Ramos (cell line): ENCODE measurements at regions not wholly inside any gene's neighbourhood (a gene's known extent, or its start where the extent isn't known, plus 50 kb on each side); places are given as distances from the start of the nearest gene placed in this dataset.

ENCODE experiments used
- in situ Hi-C: fragments of 300-500 bp; cut with MboI; formaldehyde crosslinking; loops from one replicate; pipeline ENCODE4 v1.14.3; 2022; ENCODE audit warnings: low sequenced_read_pairs; ENCODE audit not compliant: unreplicated experiment

DNA sequence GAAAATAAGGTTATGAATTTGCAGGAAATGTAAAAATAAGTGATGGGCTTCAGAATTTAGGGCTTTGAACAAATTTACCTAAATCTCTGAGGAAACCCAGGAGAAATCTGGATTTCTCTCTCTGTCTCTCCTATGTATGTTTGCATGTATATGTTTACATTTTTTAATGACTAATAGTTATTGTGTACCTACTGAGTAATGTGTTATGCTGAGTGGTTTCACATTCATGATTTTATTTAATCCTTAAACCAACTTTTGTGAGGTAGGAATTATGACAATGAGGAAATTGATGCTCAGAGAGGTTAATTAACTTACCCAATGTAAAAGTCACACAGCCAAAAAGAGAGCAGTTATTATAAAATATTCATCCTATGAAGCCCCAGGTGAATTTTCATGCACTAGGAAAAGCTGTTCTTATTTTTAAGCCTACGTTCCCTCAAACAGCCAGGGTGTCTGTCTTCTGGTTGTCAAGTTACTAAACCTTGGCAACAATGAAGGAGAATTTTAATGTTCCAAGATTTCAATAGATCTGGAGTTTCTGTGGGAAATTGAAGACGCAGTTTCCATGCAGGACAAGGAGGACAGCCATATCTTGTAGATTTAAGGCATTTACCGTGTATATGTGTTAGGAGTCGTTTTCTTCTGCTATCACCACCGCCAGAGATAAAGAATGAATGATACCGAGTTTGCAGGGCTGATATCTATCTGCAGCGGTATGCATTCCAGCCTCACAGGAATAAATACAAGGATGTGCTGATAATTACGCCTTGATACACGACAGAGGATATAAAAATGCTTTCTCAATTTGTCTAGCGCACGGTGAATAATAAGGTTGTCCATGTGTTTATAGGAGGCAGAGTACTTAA, 484.8 kb downstream of the ZSWIM6 start:
- in situ Hi-C loops: no loop called here

DNA sequence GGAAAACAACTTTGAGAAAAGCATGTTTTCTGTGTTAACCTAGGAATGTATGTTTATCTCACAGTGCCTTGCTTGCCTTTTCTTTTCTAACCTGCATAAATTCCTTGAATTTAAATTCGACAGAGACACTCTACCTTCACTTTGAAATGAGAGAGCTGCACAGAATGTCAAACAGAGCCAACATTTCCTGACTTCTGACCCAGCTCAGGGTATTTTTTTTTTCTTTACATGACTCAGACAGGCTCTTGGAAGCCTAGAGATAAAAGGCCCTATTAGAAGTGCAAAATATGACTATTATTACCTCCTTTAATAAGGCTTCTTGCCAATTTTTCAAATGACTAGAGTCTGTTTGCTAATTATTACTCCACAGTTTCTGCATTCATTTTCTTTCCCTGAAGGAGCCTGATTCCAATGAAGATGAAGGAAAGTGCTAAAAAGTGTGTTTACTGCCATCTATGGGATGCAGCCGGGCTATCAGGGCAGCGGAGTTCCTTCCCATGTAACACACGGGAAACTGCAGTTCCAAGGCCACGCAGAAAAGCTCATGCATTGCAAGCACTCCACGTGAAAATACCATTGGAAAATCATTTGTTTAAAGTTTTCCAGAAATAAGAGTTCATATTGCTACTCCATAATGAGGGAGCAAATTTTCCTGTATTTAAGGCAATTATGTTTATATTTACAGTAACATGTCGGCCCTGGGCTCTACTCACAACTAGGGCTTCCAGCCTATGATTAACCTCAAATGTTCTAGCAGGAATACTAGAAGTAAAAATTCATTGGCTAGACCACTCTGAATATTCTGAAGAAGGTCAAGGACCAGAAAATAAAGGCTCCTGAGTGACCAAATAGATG, 485.6 kb downstream of the ZSWIM6 start:
- in situ Hi-C loops: no loop called here

DNA sequence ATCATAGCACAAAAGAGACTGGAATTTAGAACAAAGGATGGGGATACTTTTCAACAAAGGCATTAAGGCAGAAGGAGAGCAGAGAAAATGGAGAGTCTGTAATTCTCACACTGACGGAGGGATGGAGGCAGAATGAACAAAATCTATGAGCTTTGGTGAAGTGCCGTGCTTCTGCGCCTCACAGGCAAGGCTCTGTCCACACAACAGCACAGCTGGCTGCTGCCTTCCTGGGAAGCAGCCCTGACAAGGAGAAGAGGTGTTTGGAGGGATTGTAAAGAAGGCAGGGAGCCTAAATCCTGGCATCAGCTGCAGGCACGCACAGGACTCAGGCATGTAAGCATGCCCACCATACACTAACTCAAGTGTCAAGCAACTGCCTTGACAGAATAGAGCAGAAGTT, 485.2 kb upstream of the KIF2A start:
- in situ Hi-C loops: no loop called here

DNA sequence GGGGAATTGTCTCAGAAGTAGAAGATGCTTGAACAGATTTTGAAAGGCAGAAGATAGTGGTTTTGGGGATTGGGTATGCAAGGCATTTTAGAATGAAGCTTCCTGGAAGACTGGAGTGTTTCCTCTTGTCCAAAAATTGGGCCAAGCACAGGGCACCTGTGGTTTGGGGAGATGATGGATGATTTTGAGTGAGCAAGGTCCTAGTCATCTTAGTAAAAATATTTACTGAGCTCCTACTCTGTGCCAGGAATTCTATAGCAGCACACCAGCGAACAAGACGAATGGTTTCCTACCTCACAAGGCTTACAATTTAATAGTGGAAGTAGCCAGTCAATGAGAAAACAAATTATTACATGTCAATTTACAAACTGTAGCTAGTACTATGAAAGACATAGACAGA, 484.4 kb upstream of the KIF2A start:
- in situ Hi-C loops: no loop called here

DNA sequence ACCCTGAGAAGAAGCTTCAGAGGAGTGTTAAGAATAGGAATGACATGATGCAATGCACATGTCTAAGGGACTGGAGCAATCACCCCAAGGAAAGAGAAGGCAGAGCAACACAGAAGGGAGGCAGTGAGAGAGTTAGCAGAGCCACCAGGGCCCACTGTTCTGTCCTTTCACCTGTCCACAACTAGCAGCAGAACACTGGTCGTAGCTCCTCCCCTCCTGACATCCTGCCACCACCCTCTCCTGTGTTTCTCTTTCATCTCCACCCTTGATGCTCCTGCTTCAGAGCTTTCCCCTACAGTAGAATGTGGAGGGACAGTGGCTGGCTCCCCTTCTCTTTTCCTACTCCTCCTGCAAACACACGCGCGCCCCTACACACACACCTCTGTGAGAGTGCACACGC, 483.4 kb upstream of the KIF2A start:
- in situ Hi-C loops: no loop called here

DNA sequence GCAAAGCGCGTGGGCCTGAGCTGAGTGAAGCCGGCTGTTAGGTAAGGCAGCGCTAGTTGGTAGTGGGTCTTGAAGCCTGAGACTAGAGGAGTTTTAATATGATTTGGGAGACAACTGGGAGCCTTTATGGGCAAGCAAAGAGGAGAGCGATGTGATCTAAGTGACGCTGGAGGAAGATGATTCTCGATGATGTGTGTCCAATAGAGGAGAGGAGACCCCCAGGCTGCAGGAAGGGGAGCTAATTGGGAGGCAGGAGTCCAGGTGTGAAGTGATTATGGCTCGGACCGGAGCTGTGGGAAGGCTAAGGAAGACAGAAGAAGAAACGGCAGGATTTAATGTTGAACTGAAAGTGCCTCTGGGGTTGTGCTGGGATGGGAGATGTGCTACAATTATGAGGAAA, 482.9 kb upstream of the KIF2A start:
- in situ Hi-C loops: no loop called here

DNA sequence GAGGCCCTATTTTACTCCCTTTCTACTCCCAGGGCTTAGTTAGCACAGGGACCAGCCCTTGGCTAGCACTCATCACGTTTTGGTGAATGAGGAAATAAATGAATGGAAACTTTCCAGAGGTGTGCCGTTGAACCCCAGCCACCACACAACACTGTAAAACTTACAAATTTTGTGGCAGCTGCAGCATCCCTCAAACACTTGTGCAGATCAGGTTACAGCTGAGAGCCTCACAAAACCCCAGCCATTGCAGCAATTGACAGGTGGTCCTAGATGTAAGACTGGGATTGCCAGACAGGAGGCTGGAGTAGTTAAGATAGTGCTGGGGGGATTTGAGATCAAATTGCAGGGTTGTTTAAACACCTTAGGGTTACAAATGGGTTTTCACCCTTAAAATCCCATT, 482.2 kb upstream of the KIF2A start:
- in situ Hi-C loops: no loop called here

DNA sequence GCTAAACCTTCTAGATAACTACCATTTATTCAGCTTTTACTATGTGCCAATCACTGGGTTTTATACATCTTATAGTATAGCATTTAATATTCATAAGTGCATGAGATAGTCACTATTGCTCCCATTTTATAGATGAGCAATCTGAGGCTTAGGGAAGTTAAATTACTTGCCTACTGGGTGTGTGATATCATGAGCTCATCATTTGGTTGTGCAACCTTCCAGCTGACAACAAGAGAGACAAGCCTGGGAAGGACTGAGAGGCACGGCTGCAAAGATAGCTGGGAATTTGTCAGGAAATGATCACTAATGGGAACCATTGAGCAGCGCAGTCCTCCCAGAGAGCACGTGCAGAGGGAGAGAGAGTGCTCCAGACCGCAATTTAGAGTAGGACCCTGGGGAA, 481.6 kb upstream of the KIF2A start:
- in situ Hi-C loops: no loop called here

DNA sequence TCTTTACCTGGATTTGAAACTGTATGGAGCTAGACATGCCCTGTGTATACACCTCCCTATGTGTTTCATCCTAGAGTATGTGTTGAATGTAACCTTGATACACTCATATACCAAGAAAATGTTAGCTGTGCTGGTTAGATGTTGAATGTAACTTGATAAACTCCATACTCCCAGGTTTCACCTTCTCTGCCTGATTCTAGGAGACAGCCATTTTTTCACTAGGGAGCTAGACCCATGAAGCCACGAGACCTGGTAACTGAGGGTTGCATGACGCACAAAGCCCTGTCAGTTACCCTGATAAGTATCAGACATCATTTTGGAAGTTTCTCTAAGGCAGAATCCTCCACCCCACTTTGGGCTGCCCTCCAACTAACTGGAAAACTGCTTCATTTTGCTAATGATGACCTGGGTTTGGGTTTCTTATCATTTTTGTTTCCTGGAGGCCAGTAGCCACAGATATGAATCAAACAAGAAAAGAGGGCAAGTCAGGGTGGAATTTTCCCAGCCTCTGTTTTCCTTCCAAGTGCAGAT, 478.5 kb upstream of the KIF2A start:
- in situ Hi-C loops: no loop called here

DNA sequence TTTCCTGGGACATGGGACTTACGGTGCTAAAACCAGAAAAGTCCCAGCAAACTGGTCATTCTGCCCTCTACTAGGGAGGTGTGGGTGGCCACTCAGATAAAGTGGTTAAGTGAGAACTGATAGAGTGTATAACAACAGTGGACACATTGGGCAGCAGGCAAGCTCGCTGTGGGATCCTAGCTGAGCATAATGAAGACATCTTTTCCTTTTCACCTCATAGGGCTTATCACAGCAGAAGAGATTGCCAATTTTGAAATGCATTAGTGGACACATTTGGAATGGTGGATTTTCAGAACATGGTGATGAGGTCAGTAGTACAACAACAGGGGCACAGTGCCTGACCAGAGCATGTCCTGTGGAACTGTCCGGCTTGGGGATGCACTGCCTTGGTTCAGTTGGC, 477.1 kb upstream of the KIF2A start:
- in situ Hi-C loops: no loop called here

DNA sequence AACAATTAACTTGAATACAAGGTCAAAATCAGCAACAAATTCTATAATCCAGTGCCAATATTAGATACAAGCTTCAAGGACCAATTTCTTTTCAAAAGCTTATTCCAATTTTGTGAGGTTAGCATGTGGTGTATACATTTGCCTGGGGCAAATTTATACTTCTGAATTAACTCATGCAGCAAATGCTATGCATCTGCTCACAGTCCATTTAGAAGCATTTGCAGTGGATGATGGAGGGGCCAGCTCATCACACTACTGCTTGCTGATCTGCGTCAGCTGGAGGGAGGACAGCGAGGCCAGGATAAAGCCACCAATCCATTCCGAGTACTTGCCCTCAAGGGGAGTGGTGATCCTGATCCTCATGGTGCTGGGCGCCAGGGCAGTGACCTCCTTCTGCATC, 474.3 kb upstream of the KIF2A start:
- in situ Hi-C loops: no loop called here

DNA sequence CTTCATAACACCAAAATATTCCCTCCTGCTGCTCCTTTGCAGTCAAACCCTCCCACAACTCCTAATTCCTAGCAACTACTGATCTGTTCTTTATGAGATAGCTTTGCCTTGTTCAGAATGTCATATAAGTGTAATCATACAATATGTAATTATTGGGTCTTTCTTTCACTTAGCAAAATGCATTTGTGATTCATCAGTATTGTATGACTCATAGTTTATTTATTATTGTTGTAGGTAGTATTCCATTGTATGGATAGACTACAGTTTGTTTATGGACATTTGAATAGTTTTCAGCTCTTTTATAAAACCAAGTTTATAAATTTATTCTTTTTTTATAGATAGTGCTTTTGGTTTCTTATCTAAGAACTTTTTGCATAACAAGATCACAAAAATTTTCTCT, 468.2 kb upstream of the KIF2A start:
- in situ Hi-C loops: no loop called here

DNA sequence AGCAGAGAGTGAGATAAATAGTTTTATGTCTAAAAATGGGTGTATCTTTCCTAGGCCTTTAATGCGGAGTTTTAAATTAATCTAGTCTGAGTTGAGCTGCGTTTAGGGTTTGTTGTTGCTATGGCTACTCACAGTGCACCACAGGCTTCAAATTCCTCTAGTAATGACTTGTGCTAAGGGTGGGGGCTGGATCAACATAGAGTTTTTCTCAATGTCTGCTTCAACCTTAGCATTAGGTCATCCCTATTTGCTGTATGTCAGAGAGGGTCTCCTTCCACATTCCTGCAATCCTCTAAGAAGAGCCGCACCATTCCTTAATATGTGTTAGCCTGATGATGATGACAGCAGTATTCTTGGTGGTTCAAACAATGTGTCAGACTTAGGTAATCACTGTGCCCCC, 465.6 kb upstream of the KIF2A start:
- in situ Hi-C loops: no loop called here

DNA sequence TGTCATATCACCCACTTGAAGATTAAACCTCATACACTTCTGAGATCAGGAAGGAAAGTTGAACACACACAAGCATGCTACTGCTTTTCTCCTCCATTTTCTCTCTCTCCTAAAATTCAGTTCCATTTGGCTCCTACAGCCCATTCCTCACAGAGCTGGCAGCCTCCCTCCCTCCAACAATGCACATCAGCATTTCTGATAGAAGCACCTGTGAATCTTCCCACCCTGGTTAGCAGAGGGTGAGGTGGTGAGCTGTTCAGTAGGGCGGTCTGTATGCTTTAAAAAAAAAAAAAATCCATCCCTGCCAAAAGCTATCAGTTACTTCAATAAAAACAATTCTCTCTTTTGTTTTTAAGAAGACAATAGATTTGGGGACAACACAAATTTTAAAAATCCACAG, 463.2 kb upstream of the KIF2A start:
- in situ Hi-C loops: no loop called here

DNA sequence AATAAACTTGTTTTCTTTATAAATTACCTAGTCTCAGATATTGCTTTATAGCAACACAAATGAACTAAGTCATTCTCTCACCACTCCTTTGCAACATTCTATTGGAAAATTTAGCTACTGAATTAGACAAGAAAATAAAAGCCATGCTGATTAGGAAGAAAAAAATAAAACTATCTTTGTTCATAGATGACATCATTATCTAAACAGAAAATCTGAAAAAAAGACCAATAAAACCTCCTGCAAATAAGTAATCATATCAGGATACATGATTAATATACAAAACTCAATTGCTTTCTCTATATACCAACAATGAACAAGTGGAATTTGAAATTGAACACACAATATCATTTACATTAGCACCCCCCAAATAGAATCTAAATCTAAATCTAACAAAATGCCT, 455.3 kb upstream of the KIF2A start:
- in situ Hi-C loops: no loop called here

DNA sequence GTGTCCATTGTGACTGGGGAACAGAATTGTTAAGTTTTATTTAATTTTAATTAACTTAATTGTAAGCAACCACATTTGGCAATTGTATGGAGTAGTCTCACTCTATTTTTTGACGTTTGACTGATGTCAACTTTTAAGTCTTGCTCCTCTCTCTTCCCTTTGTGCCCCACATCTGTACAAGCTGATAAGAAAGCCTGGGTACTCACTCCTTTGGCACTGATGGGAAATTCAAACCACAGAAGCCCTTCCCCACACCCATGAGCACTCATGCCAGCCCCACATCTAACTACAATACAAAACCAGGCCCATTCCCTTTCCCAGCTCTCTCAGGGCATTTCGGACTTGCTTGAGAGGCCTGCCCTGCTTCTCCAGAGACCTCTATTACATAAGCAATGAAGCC, 451.5 kb upstream of the KIF2A start:
- in situ Hi-C loops: no loop called here

DNA sequence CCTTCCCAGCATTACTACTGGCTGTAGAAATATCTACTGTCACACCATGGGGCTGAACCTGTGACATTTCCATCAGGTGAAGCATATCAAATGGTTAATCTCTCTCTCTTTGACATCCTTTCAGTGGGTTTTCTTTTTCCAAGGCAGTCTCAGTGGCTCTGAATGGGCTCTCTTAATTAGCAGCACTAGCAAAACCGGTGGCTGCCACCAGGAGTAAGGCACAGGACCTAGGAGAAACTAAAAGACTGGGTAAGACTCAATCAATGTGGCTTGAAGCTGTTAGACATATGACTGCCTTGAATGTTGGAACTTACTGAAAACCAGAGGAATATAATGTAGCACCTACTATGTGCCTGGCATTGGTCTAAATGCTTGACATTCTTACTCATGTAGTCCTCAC, 445.0 kb upstream of the KIF2A start:
- in situ Hi-C loops: no loop called here

DNA sequence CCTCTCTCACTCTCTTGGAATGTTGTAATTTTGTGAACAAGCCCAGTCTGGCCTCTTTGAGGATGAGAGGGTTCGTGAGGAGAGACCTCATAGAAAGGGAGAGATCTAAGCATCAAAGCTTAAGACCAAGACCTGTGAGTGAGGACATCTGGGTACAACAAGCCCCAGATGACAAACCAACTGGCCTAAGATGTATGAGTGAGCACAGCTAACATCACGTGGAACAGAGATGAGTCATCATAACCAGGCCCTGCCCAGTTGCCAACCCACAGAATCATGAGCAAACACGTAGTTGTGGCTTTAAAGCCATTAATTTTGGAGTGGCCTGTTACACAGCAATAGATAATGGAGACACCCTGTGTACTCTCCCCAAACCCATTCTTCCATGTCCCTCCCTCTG, 439.1 kb upstream of the KIF2A start:
- in situ Hi-C loops: no loop called here

DNA sequence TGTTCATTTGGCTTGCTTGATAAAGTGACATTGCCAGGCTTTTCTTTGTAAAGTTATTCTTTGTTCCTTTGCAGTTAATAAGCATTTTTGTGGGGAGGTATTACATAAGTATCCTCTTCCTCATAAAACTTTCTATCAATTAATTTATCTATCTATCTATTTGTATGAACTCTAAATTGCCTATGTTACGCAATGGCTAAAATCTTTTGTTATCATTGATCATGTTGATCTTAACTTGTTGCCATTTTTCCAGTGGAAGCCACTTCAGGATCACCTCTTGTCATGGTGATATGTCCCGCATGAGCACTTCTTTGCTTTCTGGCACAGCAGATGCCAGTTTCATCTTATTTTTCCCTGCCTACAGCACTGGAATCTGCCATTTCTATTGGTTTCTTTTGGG, 436.7 kb upstream of the KIF2A start:
- in situ Hi-C loops: no loop called here

DNA sequence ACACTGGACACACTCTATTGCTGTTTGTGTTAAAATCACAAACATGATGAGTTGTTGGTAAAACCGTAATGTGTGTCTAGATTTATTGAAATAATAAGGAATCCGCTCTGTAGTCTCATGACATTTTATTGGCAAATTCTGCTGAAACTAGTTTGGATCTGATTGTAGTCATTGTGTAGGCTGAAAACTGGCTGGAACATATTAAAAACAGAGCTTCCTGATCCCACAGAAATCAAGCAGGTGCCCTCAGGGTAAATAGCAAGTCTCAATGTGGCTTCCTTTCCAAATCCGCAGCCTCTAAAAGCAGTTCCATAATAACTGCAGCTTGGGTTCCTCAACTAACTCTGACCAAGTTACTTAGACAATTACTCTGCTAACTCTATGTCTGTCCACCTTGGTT, 427.5 kb upstream of the KIF2A start:
- in situ Hi-C loops: no loop called here

DNA sequence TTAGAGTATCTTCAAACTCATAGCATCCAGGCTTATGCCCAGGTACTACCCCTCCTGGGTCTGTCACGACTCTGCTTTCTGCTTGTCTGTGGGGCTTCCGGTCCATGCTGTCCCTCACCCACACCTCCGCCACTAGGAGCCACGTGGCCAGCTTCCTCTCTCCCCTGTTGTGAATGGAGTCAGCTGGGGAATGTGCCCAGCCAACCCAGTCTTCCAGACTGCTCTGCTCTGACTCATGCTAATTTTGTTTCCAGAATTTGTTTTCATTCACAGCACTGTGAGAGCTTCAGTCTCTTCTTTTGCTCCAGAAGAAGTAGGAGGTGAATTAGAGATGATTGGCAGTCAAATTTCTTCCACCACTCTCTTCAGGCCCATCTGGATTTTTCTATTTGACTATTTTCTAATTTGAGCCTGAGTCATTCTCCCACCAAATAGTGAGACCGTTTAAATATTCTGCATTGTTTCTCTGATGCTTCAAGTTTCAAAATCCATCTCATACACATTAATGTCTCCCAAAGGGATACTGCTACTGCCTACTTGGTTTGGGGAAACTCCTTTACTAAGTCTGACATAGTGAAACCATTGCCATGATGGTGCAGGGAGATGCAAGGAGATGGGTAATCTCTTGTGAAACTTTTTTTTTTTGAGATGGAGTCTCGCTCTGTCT, 424.1 kb upstream of the KIF2A start:
- in situ Hi-C loops: no loop called here
